GM12801 (cell line): ENCODE measurements at regions not wholly inside any gene's neighbourhood (a gene's known extent, or its start where the extent isn't known, plus 50 kb on each side); places are given as distances from the start of the nearest gene placed in this dataset.

Source experiments
- TF ChIP-seq, protein P1 (sequence below): IDR thresholded peaks from one replicate; pipeline ENCODE4 v1.5.1; 2011; ENCODE audit warnings: control low read depth; ENCODE audit not compliant: insufficient read length; ENCODE audit errors: extremely low read depth

DNA sequence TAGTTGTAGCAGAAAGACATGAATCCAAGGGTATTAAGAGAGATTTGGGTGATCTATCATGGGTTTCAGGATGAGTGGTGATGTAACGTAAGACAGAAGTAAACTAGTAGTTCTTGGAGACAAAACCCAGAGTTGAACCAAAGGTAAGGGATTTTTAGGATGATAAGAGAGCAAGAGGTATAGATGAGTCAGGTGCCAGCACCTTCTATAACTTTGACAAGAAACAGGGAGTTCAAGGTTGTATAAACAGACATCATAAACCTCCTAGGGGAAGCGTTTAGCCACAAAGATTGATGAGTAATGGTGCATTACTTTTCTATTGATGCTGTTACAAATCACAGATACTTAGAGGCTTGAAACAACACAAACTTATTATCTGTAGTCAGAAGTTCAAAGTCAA, 447.3 kb upstream of the ARHGEF26 start:
- TF ChIP-seq, protein P1, sequence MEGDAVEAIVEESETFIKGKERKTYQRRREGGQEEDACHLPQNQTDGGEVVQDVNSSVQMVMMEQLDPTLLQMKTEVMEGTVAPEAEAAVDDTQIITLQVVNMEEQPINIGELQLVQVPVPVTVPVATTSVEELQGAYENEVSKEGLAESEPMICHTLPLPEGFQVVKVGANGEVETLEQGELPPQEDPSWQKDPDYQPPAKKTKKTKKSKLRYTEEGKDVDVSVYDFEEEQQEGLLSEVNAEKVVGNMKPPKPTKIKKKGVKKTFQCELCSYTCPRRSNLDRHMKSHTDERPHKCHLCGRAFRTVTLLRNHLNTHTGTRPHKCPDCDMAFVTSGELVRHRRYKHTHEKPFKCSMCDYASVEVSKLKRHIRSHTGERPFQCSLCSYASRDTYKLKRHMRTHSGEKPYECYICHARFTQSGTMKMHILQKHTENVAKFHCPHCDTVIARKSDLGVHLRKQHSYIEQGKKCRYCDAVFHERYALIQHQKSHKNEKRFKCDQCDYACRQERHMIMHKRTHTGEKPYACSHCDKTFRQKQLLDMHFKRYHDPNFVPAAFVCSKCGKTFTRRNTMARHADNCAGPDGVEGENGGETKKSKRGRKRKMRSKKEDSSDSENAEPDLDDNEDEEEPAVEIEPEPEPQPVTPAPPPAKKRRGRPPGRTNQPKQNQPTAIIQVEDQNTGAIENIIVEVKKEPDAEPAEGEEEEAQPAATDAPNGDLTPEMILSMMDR: no peak

DNA sequence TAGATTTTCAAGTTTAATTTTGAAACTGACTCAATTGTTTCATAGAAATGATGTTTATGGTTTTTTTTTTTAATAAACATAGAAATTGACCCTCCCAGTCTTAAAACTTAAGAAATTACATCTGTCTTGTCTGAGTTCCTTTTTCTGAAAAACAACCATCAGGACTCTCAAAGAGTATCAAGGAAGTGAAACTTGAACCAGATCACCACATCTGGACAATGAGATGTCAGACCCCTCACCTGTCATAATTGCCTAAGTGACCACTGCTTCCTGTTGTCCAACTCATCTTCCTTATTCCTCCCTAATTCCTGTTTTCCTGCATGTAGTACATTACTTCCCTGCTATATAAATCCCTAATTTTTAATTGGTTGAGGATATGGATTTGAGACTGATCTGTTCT, 441.5 kb upstream of the ARHGEF26 start:
- TF ChIP-seq, protein P1: no peak

DNA sequence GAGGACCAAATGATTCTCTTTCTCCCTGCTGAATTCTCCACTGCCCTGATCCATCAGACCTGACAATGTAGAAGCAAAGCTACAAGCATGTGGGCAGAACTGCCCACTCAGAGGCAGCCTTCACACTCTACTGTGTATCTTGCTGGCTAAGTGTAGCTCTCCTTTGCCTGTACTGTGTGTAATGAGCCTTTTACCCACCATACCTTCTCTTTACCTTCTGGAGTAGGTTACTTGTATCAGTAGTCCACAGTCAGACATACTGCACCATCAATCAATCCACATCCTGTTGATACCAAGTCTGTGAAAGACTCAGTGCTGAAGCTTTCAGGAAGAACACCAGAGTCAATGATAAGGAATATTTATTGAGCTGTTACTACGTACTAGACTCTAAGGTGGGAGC, 440.7 kb upstream of the ARHGEF26 start:
- TF ChIP-seq, protein P1: no peak

DNA sequence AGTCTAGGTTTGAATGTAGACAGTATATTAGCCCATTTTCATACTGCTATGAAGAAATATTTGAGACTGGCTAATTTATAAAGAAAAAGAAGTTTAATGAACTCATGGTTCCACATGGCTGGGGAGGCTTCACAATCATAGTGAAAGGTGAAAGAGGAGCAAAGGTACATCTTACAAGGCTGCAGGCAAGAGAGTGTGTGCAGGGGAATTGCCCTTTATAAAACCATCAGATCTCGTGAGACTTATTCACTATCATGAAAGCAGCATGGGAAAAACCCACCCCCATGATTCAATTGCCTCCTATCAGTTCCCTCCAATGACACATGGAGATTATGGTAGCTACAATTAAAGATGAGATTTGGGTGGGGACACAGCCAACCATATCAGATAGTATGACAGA, 440.1 kb upstream of the ARHGEF26 start:
- TF ChIP-seq, protein P1: no peak

DNA sequence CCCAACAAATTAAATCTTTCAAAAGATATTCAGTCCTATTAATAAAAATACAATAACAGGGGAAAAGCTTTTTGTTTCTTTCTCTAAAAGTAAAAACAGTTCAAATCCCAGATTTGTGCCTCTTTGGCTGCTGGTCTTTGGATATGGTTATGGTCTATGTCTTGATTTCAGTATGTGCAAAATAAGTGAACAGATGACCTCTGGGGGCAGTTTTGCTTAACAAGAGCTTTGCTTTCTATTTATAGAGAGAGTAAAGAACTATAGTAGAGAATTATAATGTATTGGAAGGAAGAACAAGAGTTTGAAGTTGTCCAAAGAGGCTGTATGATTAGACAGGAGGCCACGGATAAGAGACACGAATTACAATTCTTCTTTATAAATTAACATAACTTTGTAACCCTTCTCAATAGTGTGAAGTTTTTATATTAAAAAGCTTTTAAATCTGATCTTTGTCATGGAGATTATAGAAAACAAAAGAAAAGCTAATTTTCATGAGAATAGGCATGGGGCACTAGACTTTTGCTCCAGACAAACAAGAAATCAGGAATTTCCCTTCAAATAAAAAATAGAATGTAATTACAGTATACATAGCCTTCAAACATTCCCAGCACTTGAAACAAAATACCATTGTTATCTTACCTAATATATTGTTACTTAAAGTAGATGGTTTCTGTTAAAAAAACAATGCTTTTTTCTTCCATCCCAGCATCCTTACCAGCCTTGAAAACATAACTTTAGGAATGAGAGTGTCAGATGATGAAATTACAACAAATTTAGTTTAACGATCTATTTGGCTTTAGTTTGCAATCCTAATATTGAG, 432.7 kb upstream of the ARHGEF26 start:
- TF ChIP-seq, protein P1: no peak

DNA sequence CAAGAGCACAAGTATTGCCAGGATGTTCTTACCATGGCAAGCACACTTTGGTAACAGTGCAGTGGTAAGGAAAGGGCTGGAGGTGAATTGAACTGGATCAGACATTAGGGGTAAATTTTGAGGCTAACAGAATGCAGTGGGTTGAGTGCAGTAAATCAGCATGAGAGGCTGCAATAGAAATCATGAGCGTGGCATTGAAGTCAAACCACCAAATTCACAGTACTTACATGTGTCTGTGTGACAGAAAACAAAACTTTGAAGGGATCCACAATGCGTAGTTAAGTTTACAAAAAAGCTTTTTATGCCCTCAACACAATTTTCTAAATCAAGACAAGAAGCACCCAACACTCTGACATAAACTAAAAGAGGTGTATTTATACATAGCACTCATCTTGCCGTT, 428.0 kb upstream of the ARHGEF26 start:
- TF ChIP-seq, protein P1: no peak

DNA sequence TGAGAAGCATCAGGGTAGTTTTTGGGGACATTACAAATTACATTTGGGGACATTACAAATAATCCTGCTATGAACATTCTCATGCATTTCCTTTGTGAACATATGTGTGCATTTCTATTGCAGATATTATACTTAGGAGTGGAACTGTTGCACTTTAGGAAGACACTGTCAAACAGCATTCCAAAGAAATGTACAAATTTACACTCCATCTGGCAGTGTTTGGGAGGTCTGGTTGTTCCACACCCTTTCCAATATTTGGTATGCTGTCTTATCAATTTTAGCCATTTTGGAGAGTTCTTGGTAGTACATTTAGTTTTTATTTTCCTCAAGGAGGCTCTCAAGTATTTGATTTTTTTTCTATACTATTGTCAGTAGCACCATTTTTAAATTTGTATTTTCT, 419.1 kb upstream of the ARHGEF26 start:
- TF ChIP-seq, protein P1: no peak
